Islet of Langerhans (tissue), 1 donor: ENCODE measurements at regions not wholly inside any gene's neighbourhood (a gene's known extent, or its start where the extent isn't known, plus 50 kb on each side); places are given as distances from the start of the nearest gene placed in this dataset.

Experiments
- FAIRE-seq: peaks from one replicate; lab custom pipeline; 2011; peaks lifted over from hg19 to GRCh38; lab: Jason Lieb, UNC

DNA sequence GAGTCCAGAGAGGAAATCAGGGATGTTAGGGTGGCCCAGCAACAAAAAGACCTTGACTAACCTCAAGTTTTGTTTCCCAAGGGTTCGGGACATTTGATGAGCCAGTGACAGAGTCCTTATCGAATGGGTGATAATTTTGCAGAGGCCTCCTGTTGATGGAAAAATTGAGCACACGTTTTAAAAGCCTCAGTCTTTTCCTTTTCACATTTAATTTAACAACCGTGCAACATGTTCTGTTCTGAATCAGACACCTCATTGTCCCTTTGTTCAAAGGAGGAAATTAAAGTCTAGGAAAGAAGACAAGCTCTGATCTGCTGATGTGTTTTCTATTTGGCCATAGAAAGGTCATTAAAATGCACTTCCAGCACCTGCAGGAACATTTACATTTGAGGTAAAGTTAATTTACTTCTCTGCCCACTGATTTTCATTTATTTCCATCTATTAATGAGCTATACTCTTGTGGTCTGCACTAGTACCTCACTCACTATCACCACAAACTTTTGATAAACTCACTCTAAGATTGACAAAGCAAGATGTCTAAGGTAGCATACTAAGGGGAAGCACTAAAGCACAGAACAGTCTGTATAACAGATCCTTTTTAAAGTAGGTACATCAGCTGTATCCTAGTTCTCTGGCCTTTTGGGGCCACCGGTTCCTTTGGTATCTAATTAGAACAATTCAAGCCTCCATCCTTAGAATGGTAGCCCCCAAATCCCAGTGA, 147.0 kb downstream of the RPAP3 start:
- FAIRE-seq: no peak

- FAIRE-seq: no peak
These were observed 148.4 kb downstream of the RPAP3 start for GRCh38 chr12:47557386-47557785.

GRCh38 chr12:47556261-47557030, 149.4 kb downstream of the RPAP3 start:
- no peak for FAIRE-seq

DNA sequence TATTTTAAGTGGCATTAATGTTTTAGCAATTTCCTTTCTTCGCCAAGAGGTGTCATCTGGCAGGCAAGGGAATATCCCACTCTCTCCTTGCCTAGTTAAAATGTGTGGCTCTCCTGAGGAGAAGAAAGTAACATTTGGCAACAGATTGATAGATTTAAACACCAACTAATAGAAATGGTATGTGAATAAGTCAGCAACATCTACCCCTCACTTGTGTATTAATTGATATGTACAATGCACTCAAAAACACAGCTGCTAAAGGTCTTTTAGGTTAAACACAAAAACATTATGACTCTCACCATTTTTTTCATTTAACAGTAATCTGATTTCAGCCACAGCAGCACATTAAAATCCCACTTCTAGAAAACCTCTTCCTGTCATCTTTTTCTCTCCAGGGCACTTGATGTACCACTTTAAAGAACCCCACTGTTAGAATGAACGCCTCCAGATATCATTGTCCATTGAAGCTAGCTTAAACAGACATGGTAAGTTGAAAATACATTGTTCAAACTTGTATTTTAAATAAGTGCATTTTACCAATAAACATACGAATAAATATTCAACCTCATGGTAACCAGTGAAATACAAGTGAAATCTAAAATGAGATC, 151.7 kb downstream of the RPAP3 start:
- FAIRE-seq: no peak

DNA sequence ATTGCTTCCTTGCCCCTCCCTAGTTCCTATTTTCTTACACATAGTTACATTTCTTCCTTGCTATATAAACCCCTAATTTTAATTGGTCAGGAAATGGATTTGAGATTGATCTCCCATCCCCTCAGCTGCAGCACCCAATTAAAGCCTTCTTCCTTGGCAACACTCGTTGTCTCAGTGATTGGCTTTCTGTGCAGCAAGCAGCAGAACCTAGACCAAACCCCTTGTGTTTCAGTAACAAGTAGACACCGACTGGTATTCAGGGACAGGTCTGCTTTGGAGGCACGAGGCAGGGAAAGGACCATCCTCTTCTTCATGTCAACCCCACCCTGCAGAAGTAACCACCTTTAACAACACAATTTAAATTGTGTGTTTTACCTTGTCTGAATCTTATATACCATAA, 152.6 kb downstream of the RPAP3 start:
- FAIRE-seq: no peak

- no peak for FAIRE-seq
These were observed 154.4 kb downstream of the RPAP3 start for GRCh38 chr12:47551426-47551851.

DNA sequence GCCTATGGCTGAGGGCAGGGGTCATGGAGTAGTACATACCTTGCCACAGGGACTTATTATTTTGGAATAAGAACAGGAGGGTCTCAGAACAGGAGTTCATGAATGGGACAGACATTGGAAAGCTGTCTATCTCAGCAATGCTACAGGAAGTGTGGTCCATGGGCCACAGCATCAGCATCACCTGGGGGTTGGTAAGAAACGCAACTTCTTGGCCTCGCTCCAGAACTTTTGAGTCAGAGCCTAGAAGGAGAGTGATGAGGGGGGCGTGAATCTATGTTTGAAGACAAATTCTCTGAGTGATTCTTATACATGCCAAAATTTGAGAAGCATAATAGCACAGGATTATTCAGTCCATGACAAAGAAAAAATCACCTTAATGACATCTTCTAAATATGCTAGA, 156.6 kb downstream of the RPAP3 start:
- no peak for FAIRE-seq

DNA sequence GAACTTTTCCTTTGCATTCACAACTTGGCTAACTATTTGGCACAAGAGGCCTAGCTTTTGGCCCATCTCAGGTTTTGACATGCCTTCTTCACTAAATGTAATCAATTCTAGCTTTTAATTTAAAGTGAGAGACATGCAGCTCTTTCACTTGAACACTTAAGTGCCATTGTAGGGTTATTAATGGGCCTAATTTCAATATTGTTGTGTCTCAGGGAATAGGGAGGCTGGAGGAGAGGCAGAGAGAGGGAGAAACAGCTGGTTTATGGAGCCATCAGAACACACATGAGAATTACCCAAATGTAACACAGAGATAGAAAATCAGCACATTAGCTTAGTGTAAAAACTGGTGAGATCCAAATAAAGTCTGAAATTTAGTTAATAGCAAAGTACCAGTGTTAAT, 157.4 kb downstream of the RPAP3 start:
- FAIRE-seq: no peak

GRCh38 chr12:47547077-47547476, 158.8 kb downstream of the RPAP3 start:
- FAIRE-seq: no peak

DNA sequence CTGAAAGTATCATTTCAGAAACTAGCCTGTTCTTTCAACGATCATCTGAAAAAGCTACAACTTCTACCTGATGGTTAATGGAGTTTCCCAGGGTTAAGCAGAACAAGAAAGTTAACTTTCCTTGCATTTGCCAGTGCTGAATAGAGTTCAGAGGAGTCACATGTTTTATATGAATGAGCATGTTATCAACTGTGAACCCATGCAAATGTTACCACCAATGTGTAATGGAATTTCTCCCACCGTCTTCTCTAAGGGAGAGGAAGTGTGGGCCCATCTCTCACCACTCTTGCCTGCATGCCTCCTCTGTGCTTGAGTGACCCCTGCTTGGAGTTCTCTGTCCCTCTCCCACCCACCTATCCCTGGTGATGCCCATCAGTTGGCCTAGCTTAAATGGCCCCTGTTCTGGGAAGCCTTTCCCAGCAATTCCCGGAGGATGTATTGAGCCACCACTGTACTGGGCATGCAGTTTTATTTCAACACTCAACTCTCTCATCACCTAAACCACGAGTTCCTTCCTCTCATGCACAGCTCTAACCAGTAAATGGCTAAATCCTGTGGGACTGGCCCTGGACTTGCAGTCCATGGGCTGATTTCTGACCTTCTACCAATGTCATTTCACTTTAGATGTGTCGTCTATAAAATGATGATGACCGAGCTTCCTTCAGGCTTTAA, 159.8 kb downstream of the RPAP3 start:
- FAIRE-seq: no peak

- FAIRE-seq: no peak
These were observed 171.1 kb downstream of the RPAP3 start for GRCh38 chr12:47534695-47535094.

DNA sequence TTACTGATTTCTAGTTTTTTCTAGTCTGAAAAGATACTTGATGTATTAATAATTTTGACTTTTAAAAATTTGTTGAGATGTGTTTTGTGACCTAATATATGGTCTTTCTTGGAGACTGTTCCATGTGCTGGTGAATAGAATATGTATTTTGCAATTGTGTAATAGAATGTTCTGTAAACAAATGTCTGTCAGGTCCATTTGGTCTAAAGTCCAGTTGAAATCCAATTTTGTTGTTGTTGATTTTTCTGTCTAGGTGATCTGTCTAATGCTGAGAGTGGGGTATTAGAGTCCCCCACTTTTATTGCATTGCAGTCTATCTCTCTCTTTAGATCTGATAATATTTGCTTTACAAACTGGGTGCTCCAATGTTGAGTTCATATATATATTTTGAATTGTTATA, 175.8 kb downstream of the RPAP3 start:
- no peak for FAIRE-seq

GRCh38 chr12:47527816-47528215, 178.0 kb downstream of the RPAP3 start:
- no peak for FAIRE-seq

DNA sequence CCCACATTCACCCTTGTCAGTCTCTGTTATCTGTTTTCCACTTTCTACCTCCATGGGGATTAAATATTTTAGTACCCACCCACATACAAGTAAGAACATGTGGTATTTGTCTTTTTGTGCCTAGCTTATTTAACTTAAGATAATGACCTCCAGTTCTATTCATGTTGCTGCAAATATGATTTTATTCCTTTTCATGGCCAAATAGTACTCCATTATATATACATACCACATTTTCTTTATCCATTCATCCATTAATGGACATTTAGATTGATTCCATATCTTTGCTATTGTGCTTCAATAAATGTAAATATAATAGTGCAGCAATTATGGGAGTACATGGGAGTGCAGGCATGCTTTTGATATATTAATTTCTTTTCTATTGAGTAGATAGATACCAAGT, 185.8 kb downstream of the RPAP3 start:
- FAIRE-seq: no peak

DNA sequence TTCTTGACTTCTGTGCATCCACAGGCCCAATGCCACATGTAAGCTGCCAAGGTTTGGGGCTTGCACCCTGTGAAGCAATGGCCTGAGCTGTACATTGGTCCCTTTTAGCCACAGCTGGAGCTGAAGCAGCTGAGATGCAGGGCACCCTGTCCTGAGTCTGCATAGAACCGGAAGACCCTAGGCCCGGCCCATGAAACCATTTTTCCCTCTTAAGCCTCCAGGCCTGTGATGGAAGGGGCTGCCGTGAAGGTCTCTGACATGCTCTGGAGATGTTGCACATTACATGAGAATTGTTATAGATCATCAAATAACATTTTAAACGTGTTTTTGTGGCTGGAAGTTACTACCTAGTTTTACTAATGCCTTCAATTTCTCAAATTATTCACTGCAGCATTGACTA, 188.7 kb downstream of the RPAP3 start:
- no peak for FAIRE-seq

DNA sequence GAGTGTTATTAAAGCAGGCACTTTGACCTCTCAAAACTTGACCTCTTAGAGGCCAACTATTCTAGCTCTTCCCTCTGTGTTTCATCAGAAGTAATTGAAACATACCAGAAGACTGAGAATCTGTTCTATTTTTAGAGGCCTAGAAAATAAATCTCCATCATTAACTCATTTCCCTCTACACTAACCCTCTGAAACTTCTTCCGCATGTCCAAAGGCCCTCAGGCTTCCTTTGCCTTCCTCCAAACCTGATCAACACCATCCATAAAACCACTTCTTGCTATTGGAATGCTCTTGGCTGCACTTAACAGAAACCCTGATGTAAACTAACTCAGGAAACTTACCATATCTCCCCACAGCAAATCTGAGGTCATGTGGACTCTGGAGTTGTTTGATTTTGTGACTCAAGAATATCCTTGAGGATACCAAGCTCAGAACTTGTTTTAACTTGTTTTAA, 196.4 kb downstream of the RPAP3 start:
- FAIRE-seq: no peak

DNA sequence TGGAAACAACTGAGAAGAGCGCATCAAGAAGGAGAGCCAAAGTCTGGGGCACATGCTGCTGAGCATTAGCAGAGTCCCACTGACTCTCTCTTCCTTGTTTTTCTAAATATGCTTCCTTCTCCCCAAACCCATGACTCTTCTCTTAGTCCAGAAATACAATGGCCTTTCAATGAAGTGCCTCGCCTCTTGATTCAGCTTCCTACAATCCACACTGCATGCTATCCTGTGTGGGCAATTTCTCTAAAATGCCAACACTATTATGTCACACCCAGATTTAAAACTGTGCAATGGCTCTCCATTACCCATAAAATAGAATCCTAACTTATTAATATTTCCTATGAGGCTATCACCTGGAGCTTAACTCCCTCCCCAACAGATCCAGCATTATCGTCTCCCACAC, 198.6 kb downstream of the RPAP3 start:
- no peak for FAIRE-seq

DNA sequence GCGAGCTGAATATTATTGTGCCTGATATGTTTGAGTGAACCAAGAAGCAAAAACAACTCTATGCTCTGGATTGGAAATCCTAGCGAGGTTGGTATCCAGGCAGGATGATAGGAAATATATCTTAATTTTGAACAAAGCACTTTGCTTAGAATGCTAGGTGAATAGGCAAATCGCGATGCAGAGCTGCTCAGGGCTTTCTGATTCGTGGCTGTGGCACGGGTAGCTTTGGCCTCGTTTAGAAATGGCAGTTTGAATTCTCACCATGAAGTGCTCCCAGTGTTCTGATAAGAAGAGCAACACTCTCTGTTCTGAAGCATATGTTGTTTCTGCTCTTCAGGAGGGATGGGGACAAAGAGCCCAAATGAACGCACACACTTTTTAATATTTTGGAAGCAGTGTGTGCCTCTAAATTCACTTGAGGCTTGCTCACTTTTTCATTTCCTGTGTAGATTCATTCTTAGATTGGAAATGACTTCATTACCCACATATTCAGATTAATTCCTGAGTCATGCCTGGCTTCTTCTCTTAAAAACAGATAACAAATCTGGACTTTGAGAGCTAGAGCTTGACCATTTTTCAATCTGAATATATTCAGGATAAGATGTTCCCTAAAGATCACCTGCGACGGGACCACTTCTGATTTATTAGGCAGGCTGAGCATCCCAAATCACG, 200.9 kb downstream of the RPAP3 start:
- FAIRE-seq: no peak

DNA sequence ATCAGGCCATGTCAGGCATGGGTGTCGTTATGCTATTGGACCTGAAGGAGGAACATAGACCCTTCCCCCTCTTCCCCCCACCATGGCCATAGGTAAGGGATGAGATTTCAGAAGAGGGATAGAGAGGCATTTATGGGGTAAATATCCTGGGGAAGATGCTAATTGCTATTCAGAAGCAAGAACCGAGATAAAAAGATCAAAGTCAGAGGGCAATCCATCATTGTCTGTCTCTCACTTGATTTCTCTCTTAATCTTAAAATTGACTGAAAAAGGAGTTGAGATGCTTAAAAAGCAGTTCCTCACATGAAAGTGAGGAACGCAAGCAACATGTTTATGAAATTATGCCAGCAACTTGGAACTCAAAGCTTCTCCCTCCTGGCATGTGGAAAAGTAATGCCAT, 212.0 kb downstream of the RPAP3 start:
- FAIRE-seq: no peak

DNA sequence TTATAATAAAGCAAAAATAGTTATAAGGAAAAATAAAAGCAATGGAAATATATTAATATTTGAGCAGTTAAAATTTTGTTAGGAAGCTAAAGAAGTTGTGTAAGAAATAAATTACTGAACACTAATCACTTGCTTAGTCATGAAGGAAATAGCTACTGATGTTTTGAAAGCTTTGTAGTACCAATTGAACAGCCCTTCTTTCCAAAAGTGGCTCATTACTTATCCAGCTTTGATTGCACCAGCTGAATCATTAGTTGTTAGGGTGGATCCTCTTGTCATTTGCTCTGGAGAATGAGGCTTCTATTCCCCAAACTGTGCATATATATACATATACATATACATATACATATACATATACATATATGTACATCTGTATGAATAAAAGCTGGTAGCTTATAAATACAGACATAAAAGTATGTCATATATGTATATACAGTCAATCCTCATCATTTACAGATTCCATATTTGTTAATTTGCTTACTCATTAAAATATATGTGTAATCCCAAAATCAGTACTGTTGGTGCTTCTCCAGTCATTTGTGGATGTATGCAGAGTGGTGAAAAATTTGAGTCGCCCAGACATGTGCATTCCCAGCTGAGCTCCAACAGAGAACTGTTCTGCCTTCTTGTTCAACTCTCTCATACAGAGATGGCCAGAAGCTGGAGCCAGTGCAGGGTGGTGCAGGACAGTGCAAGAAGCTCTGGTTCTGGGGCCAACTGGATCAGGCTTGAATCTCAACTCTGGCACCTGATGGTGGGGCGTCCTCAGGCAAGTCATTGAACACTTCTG, 214.1 kb downstream of the RPAP3 start:
- no peak for FAIRE-seq

- FAIRE-seq: no peak
These were observed 216.9 kb downstream of the RPAP3 start for GRCh38 chr12:47488888-47489287.
